ENCODE measurements at regions not wholly inside any gene's neighbourhood (a gene's known extent, or its start where the extent isn't known, plus 50 kb on each side); places are given as distances from the start of the nearest gene placed in this dataset.

DNA sequence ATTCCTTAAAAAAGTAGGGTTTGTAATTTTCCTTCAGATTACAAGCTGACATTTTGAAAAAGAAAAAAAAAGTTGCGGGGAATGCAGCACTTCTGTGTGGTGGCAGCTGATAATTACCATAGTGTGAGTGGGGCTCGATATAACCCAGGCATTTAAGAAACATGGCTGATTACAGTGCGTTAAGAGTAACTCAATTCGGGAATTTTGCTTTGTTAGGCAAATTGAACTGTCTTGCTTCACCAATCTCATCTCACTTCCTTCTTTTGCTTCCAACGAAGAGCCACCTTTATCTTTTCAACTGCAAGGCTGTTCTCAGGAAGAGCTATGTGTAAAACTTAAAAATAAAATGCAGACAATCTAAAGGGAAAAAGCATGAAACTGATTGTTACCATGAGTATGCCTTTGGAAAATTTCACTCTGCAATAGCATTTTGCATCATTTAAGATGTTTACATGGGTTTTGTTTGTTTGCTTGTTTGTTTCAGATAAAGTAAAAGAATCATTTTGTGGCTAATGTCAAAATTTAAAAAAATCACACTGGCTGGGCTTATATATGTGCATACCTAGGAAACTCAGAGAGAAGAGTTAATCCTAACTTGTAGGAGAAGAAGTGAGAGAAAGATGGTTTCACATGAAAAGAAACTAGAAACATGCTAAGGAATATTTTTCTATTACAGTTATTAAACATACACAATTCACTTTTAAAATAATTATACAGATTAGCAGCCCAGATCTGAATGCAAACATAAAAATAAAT, 295.9 kb upstream of the ATP2B1 start:
- TF ChIP-seq POLR2A (IDR thresholded peaks at IDR 0.05) = no peak
- TF ChIP-seq, protein P1, sequence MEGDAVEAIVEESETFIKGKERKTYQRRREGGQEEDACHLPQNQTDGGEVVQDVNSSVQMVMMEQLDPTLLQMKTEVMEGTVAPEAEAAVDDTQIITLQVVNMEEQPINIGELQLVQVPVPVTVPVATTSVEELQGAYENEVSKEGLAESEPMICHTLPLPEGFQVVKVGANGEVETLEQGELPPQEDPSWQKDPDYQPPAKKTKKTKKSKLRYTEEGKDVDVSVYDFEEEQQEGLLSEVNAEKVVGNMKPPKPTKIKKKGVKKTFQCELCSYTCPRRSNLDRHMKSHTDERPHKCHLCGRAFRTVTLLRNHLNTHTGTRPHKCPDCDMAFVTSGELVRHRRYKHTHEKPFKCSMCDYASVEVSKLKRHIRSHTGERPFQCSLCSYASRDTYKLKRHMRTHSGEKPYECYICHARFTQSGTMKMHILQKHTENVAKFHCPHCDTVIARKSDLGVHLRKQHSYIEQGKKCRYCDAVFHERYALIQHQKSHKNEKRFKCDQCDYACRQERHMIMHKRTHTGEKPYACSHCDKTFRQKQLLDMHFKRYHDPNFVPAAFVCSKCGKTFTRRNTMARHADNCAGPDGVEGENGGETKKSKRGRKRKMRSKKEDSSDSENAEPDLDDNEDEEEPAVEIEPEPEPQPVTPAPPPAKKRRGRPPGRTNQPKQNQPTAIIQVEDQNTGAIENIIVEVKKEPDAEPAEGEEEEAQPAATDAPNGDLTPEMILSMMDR (IDR thresholded peaks at IDR 0.05) = no peak
- no peak for TF ChIP-seq EP300 (IDR thresholded peaks at IDR 0.05; ENCODE audit: low read depth)

Data from transverse colon (tissue), 3 donors.